ENCODE measurements at regions not wholly inside any gene's neighbourhood (a gene's known extent, or its start where the extent isn't known, plus 50 kb on each side); places are given as distances from the start of the nearest gene placed in this dataset.

- no peak for DNase-seq
- H3K27me3 Mint-ChIP-seq (ENCODE audit: insufficient read depth): no peaks in the 10 kb centered on the region
- H3K9me3 Mint-ChIP-seq: no peaks in the 10 kb centered on the region
- H3K27ac Mint-ChIP-seq: no peak overlapping the region
- H3K4me1 Mint-ChIP-seq (ENCODE audit: low read depth): peaks cover 17% of the 10 kb centered on the region
- H3K36me3 Mint-ChIP-seq (ENCODE audit: low read depth): no peaks in the 10 kb centered on the region
- H3K4me3 Mint-ChIP-seq: no peak overlapping the region
- no peak for TF ChIP-seq CTCF (IDR thresholded peaks at IDR 0.05)
These were observed 375.7 kb upstream of the CDH11 start for GRCh38 chr16:65497571-65497970.

- Mint-ChIP-seq H3K27ac (no peak overlapping the region), H3K27me3 (ENCODE audit: insufficient read depth) (peaks cover 3% of the 10 kb centered on the region; the same call in 1 of the 2 replicates), H3K36me3 (ENCODE audit: low read depth) (no peaks in the 10 kb centered on the region), H3K4me1 (ENCODE audit: low read depth) (peaks cover 5% of the 10 kb centered on the region), H3K9me3 (no peaks in the 10 kb centered on the region), H3K4me3 (no peak overlapping the region)
- no peak for DNase-seq
- no peak for TF ChIP-seq CTCF (IDR thresholded peaks at IDR 0.05)
These were observed 373.2 kb upstream of the CDH11 start for GRCh38 chr16:65495106-65495505.

- Mint-ChIP-seq H3K4me1 (ENCODE audit: low read depth) (no peaks in the 10 kb centered on the region; the same call in 1 of the 2 replicates), H3K9me3 (no peaks in the 10 kb centered on the region), H3K27me3 (ENCODE audit: insufficient read depth) (peaks cover 3% of the 10 kb centered on the region; the same call in 1 of the 2 replicates), H3K27ac (no peak overlapping the region), H3K36me3 (ENCODE audit: low read depth) (no peaks in the 10 kb centered on the region), H3K4me3 (no peak overlapping the region)
- DNase-seq: no peak
- no peak for TF ChIP-seq CTCF (IDR thresholded peaks at IDR 0.05)
These were observed 372.7 kb upstream of the CDH11 start for GRCh38 chr16:65494609-65495008.

- H3K4me1 Mint-ChIP-seq (ENCODE audit: low read depth): no peaks in the 10 kb centered on the region
- no peak overlapping the region for H3K27ac Mint-ChIP-seq
- no peak overlapping the region for H3K4me3 Mint-ChIP-seq
- H3K27me3 Mint-ChIP-seq (ENCODE audit: insufficient read depth): peaks cover 3% of the 10 kb centered on the region; the same call in 1 of the 2 replicates
- no peak for DNase-seq
- H3K36me3 Mint-ChIP-seq (ENCODE audit: low read depth): no peaks in the 10 kb centered on the region
- no peaks in the 10 kb centered on the region for H3K9me3 Mint-ChIP-seq
- TF ChIP-seq CTCF (IDR thresholded peaks at IDR 0.05): no peak
These were observed 372.2 kb upstream of the CDH11 start for GRCh38 chr16:65494080-65494479.

- DNase-seq: no peak
- H3K27me3 Mint-ChIP-seq (ENCODE audit: insufficient read depth): peaks cover 3% of the 10 kb centered on the region; the same call in 1 of the 2 replicates
- no peak overlapping the region for H3K27ac Mint-ChIP-seq
- H3K36me3 Mint-ChIP-seq (ENCODE audit: low read depth): no peaks in the 10 kb centered on the region
- no peak for TF ChIP-seq CTCF (IDR thresholded peaks at IDR 0.05)
- H3K4me1 Mint-ChIP-seq (ENCODE audit: low read depth): peaks cover 12% of the 10 kb centered on the region
- no peak overlapping the region for H3K4me3 Mint-ChIP-seq
- H3K9me3 Mint-ChIP-seq: no peaks in the 10 kb centered on the region
These were observed 368.4 kb upstream of the CDH11 start for GRCh38 chr16:65490286-65490685.

GRCh38 chr16:65489531-65490023 lies 367.7 kb upstream of the CDH11 start:
- Mint-ChIP-seq H3K4me3 (no peak overlapping the region), H3K27me3 (ENCODE audit: insufficient read depth) (peaks cover 3% of the 10 kb centered on the region; the same call in 1 of the 2 replicates), H3K27ac (no peak overlapping the region), H3K4me1 (ENCODE audit: low read depth) (peaks cover 12% of the 10 kb centered on the region), H3K9me3 (no peaks in the 10 kb centered on the region), H3K36me3 (ENCODE audit: low read depth) (no peaks in the 10 kb centered on the region)
- no peak for DNase-seq
- no peak for TF ChIP-seq CTCF (IDR thresholded peaks at IDR 0.05)
